ENCODE measurements at regions not wholly inside any gene's neighbourhood (a gene's known extent, or its start where the extent isn't known, plus 50 kb on each side); places are given as distances from the start of the nearest gene placed in this dataset.

DNA sequence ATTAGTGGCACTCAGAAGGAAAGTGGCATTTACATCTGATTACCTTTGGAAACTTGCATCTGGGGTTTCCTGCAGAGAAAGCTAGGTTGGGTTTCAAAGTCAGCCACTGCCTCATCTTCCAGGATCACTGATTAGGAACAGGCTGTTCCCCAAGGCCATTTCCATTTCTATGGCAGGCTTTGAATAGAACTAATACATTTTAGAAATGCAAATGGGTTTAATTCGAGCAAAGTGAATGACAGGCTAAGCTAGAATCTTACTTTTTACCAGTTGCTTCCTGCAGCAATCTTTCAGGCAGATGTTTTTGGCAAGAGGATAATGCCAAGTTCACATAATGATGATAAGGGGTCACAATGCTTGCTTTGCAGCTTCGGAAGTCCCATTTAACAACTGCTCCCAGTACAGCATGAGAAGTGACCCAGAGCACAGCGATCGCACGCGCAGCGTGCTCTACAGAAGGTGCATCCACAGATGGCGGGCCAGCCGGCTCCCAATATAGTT, 336.7 kb downstream of the LPIN1 start:
- Histone ChIP-seq H3K27ac (ENCODE audit: low read depth, low read length) (no peak overlapping the region), H3K9me2 (ENCODE audit: insufficient read depth) (no peaks in the 10 kb centered on the region), H3K27me3 (ENCODE audit: insufficient read depth, low read length) (no peaks in the 10 kb centered on the region), H4K20me1 (ENCODE audit: insufficient read depth) (no peaks in the 10 kb centered on the region), H3K4me2 (ENCODE audit: low read length) (no peak overlapping the region), H3K4me1 (ENCODE audit: control insufficient read depth in 1 of 2, insufficient read depth in 2 of 2, low read length in 2 of 2) (no peaks in the 10 kb centered on the region), H2AFZ (ENCODE audit: low read depth, low read length, poor library complexity, severe bottlenecking) (no peak overlapping the region), H3K9me3 (ENCODE audit: control insufficient read depth in 1 of 2, insufficient read depth in 1 of 2, low read depth in 1 of 2, low read length in 2 of 2) (no peaks in the 10 kb centered on the region), H3K36me3 (ENCODE audit: control insufficient read depth in 1 of 2, insufficient read depth in 2 of 2, low read length in 2 of 2) (no peaks in the 10 kb centered on the region), H3K9ac (ENCODE audit: low read length) (no peak overlapping the region), H3K4me3 (replicated peaks in 1 of 2; ENCODE audit: low read depth in 1 of 2, low read length in 2 of 2) (no peak overlapping the region), H3K79me2 (ENCODE audit: insufficient read depth, low read length) (no peaks in the 10 kb centered on the region)
- ChIA-PET CTCF (no interaction called here), POLR2A (no interaction called here), RAD21 (ENCODE audit: low non-redundant PET in 1 of 2, low total read pairs in 2 of 2, uncharacterized antibody in 2 of 2, unreplicated experiment in 2 of 2) (no interaction called here)
- DNase-seq (ENCODE audit: low read depth, low spot score) (no peak), ATAC-seq (no peak)
- no peak for TF ChIP-seq CEBPB (IDR thresholded peaks at IDR 0.05; ENCODE audit: low read depth)
- intact Hi-C loops (cut with micrococcal nuclease), result no loop called here
- no TSS peak for BruUV-seq (replicated peaks)

DNA sequence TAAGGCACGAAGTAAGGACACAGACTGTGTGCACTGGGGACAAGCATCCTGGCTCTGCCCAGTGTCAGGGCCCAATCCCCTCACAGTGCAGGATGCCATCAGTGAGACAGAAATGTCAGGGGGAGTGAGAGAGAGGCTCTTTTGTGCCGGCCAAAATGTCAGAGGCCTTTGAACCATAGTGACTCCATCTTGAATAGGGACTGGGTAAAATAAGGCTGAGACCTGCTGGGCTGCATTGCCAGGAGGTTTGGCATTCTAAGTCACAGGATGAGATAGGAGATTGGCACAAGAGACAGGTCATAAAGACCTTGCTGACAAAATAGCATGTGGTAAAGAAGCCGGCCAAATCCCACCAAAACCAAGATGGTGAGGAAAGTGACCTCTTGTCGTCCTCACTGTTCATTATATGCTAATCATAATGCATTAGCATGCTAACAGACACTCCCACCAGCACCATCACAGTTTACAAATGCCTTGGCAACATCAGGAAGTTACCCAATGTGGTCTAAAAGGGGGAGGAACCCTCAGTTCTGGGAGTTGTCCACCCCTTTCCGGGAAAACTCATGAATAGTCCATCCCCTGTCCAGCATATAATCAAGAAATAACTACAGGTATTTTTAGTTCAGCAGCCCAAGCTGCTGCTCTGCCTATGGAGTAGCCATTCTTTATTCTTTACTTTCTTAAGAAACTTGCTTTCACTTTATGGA, 337.4 kb downstream of the LPIN1 start:
- intact Hi-C loops (cut with micrococcal nuclease), result no loop called here
- Histone ChIP-seq H3K27ac (ENCODE audit: low read depth, low read length) (no peak overlapping the region), H3K79me2 (ENCODE audit: insufficient read depth, low read length) (no peaks in the 10 kb centered on the region), H3K27me3 (ENCODE audit: insufficient read depth, low read length) (no peaks in the 10 kb centered on the region), H3K9ac (ENCODE audit: low read length) (no peak overlapping the region), H4K20me1 (ENCODE audit: insufficient read depth) (no peaks in the 10 kb centered on the region), H3K4me3 (replicated peaks in 1 of 2; ENCODE audit: low read depth in 1 of 2, low read length in 2 of 2) (no peak overlapping the region), H3K4me2 (ENCODE audit: low read length) (no peak overlapping the region), H2AFZ (ENCODE audit: low read depth, low read length, poor library complexity, severe bottlenecking) (no peak overlapping the region), H3K9me2 (ENCODE audit: insufficient read depth) (no peaks in the 10 kb centered on the region), H3K36me3 (ENCODE audit: control insufficient read depth in 1 of 2, insufficient read depth in 2 of 2, low read length in 2 of 2) (no peaks in the 10 kb centered on the region), H3K9me3 (ENCODE audit: control insufficient read depth in 1 of 2, insufficient read depth in 1 of 2, low read depth in 1 of 2, low read length in 2 of 2) (no peaks in the 10 kb centered on the region), H3K4me1 (ENCODE audit: control insufficient read depth in 1 of 2, insufficient read depth in 2 of 2, low read length in 2 of 2) (no peaks in the 10 kb centered on the region)
- CTCF ChIA-PET, result no interaction called here
- DNase-seq (ENCODE audit: low read depth, low spot score), result no peak
- no TSS peak for BruUV-seq (replicated peaks)
- RAD21 ChIA-PET (ENCODE audit: low non-redundant PET in 1 of 2, low total read pairs in 2 of 2, uncharacterized antibody in 2 of 2, unreplicated experiment in 2 of 2), result no interaction called here
- ATAC-seq, result no peak
- POLR2A ChIA-PET, result no interaction called here
- TF ChIP-seq ATF3 (IDR thresholded peaks at IDR 0.05) (no peak), POLR2AphosphoS5 (IDR thresholded peaks at IDR 0.05; ENCODE audit: low read depth, low read length) (no peak), CEBPB (IDR thresholded peaks at IDR 0.05; ENCODE audit: low read depth) (no peak), EZH2 (IDR thresholded peaks at IDR 0.05) (no peak), EZH2phosphoT487 (IDR thresholded peaks at IDR 0.05; ENCODE audit: borderline replicate concordance) (no peak), EGR1 (IDR thresholded peaks at IDR 0.05; ENCODE audit: low read depth) (no peak), ZNF274 (IDR thresholded peaks at IDR 0.05; ENCODE audit: low read depth, low read length) (no peak), CBX3 (IDR thresholded peaks at IDR 0.05; ENCODE audit: low read depth) (no peak), JUND (IDR thresholded peaks at IDR 0.05) (no peak), POLR2A (IDR thresholded peaks at IDR 0.05; ENCODE audit: borderline replicate concordance, extremely low read depth, insufficient read depth, insufficient read length) (no peak), ELF1 (IDR thresholded peaks at IDR 0.05; ENCODE audit: borderline replicate concordance, low read depth) (no peak), YY1 (IDR thresholded peaks at IDR 0.05; ENCODE audit: extremely low read depth, insufficient replicate concordance, low read depth, low read length) (no peak), SIN3A (IDR thresholded peaks at IDR 0.05; ENCODE audit: low read depth) (no peak), TCF7L2 (IDR thresholded peaks at IDR 0.05; ENCODE audit: borderline replicate concordance, extremely low read depth, insufficient read depth, insufficient read length) (no peak)
- TF ChIP-seq, protein P1, sequence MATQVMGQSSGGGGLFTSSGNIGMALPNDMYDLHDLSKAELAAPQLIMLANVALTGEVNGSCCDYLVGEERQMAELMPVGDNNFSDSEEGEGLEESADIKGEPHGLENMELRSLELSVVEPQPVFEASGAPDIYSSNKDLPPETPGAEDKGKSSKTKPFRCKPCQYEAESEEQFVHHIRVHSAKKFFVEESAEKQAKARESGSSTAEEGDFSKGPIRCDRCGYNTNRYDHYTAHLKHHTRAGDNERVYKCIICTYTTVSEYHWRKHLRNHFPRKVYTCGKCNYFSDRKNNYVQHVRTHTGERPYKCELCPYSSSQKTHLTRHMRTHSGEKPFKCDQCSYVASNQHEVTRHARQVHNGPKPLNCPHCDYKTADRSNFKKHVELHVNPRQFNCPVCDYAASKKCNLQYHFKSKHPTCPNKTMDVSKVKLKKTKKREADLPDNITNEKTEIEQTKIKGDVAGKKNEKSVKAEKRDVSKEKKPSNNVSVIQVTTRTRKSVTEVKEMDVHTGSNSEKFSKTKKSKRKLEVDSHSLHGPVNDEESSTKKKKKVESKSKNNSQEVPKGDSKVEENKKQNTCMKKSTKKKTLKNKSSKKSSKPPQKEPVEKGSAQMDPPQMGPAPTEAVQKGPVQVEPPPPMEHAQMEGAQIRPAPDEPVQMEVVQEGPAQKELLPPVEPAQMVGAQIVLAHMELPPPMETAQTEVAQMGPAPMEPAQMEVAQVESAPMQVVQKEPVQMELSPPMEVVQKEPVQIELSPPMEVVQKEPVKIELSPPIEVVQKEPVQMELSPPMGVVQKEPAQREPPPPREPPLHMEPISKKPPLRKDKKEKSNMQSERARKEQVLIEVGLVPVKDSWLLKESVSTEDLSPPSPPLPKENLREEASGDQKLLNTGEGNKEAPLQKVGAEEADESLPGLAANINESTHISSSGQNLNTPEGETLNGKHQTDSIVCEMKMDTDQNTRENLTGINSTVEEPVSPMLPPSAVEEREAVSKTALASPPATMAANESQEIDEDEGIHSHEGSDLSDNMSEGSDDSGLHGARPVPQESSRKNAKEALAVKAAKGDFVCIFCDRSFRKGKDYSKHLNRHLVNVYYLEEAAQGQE (IDR thresholded peaks at IDR 0.05; ENCODE audit: low read depth), result no peak
- TF ChIP-seq, protein P2, sequence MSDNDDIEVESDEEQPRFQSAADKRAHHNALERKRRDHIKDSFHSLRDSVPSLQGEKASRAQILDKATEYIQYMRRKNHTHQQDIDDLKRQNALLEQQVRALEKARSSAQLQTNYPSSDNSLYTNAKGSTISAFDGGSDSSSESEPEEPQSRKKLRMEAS (IDR thresholded peaks at IDR 0.05), result no peak
